ENCODE measurements at regions not wholly inside any gene's neighbourhood (a gene's known extent, or its start where the extent isn't known, plus 50 kb on each side); places are given as distances from the start of the nearest gene placed in this dataset.

GRCh38 chr2:41647468-41648050 is 400.3 kb upstream of the PKDCC start:
- no peak for TF ChIP-seq POLR2A (IDR thresholded peaks at IDR 0.05)
- no peak for TF ChIP-seq CTCF (IDR thresholded peaks at IDR 0.05 in 8 of 11, conservative IDR thresholded peaks at IDR 0.05 in 3 of 11)
- no peak for TF ChIP-seq POLR2AphosphoS5 (IDR thresholded peaks at IDR 0.05)
- Histone ChIP-seq H3K36me3 (no peaks in the 10 kb centered on the region), H3K4me1 (no peaks in the 10 kb centered on the region), H3K27me3 (replicated peaks in 1 of 7) (no peaks in the 10 kb centered on the region), H3K4me3 (no peak overlapping the region), H3K27ac (no peak overlapping the region), H3K9me3 (no peaks in the 10 kb centered on the region)
- WGBS, 5 donors: 79 to 86% (median 80%) methylated on average over 1 of the region's 1 CpG
- intact Hi-C loops (cut with DNase I; ENCODE audit: low total_unique reads): no loop called here
- no peak for DNase-seq

GRCh38 chr2:41657226-41657625 is 390.6 kb upstream of the PKDCC start:
- Histone ChIP-seq H3K4me3 (no peak overlapping the region), H3K27me3 (replicated peaks in 1 of 7) (no peaks in the 10 kb centered on the region), H3K9me3 (no peaks in the 10 kb centered on the region), H3K4me1 (no peaks in the 10 kb centered on the region), H3K36me3 (no peaks in the 10 kb centered on the region), H3K27ac (no peak overlapping the region)
- no peak for DNase-seq
- TF ChIP-seq POLR2A (IDR thresholded peaks at IDR 0.05): no peak
- TF ChIP-seq POLR2AphosphoS5 (IDR thresholded peaks at IDR 0.05): no peak
- no peak for TF ChIP-seq CTCF (IDR thresholded peaks at IDR 0.05 in 8 of 11, conservative IDR thresholded peaks at IDR 0.05 in 3 of 11)
- intact Hi-C loops (cut with DNase I; ENCODE audit: low total_unique reads): no loop called here

GRCh38 chr2:41659758-41660157 is 388.1 kb upstream of the PKDCC start:
- intact Hi-C loops (cut with DNase I; ENCODE audit: low total_unique reads): no loop called here
- Histone ChIP-seq H3K27me3 (replicated peaks in 1 of 7) (no peaks in the 10 kb centered on the region), H3K9me3 (no peaks in the 10 kb centered on the region), H3K4me1 (no peaks in the 10 kb centered on the region), H3K36me3 (no peaks in the 10 kb centered on the region), H3K27ac (no peak overlapping the region), H3K4me3 (no peak overlapping the region)
- TF ChIP-seq POLR2A (IDR thresholded peaks at IDR 0.05): no peak
- TF ChIP-seq POLR2AphosphoS5 (IDR thresholded peaks at IDR 0.05): no peak
- no peak for TF ChIP-seq CTCF (IDR thresholded peaks at IDR 0.05 in 8 of 11, conservative IDR thresholded peaks at IDR 0.05 in 3 of 11)
- no peak for DNase-seq

- intact Hi-C loops (cut with DNase I; ENCODE audit: low total_unique reads): no loop called here
- TF ChIP-seq POLR2AphosphoS5 (IDR thresholded peaks at IDR 0.05) (no peak), CTCF (IDR thresholded peaks at IDR 0.05 in 8 of 11, conservative IDR thresholded peaks at IDR 0.05 in 3 of 11) (no peak), POLR2A (IDR thresholded peaks at IDR 0.05) (no peak)
- Histone ChIP-seq H3K4me1 (no peaks in the 10 kb centered on the region), H3K9me3 (no peaks in the 10 kb centered on the region), H3K27me3 (replicated peaks in 1 of 7) (no peaks in the 10 kb centered on the region), H3K4me3 (no peak overlapping the region), H3K27ac (no peak overlapping the region), H3K36me3 (no peaks in the 10 kb centered on the region)
- no peak for DNase-seq
Measured at GRCh38 chr2:41662461-41662860, 385.4 kb upstream of the PKDCC start.
